ENCODE measurements at regions not wholly inside any gene's neighbourhood (a gene's known extent, or its start where the extent isn't known, plus 50 kb on each side); places are given as distances from the start of the nearest gene placed in this dataset.

- Histone ChIP-seq H3K4me2 (ENCODE audit: extremely low read depth, insufficient read depth, low read length) (no peak overlapping the region), H3K4me3 (replicated peaks in 1 of 4; ENCODE audit: control extremely low read depth in 1 of 4, insufficient read depth in 1 of 4, low read depth in 3 of 4, low read length in 4 of 4) (no peak overlapping the region), H3K27ac (ENCODE audit: insufficient read depth, low read length) (no peak overlapping the region), H2AFZ (ENCODE audit: low read length) (no peak overlapping the region), H3K36me3 (ENCODE audit: control insufficient read depth, insufficient read depth, low read length) (no peaks in the 10 kb centered on the region), H3K79me2 (ENCODE audit: control insufficient read depth, insufficient read depth, low read length) (no peaks in the 10 kb centered on the region), H3K27me3 (ENCODE audit: control insufficient read depth, insufficient read depth, low read length) (no peaks in the 10 kb centered on the region), H3K4me1 (ENCODE audit: control insufficient read depth, extremely low read depth, insufficient read depth, low read length) (no peaks in the 10 kb centered on the region), H3K9ac (ENCODE audit: insufficient read depth, low read length) (no peak overlapping the region), H3K9me3 (ENCODE audit: control insufficient read depth, insufficient read depth, low read depth, low read length) (no peaks in the 10 kb centered on the region), H4K20me1 (ENCODE audit: control insufficient read depth, extremely low read depth, insufficient read depth, low read length) (no peaks in the 10 kb centered on the region)
- TF ChIP-seq CTCF (conservative IDR thresholded peaks at IDR 0.05 in 1 of 2, IDR thresholded peaks at IDR 0.05 in 1 of 2; ENCODE audit: low read depth in 1 of 2, low read length in 2 of 2): no peak
- DNase-seq (ENCODE audit: low read depth in 2 of 2): no peak
Observed at GRCh38 chr1:5567839-5568238, 424.4 kb downstream of the NPHP4 start.

GRCh38 chr1:5566924-5567323 is 425.3 kb downstream of the NPHP4 start:
- H3K36me3 ChIP-seq (ENCODE audit: control insufficient read depth, insufficient read depth, low read length): no peaks in the 10 kb centered on the region
- H2AFZ ChIP-seq (ENCODE audit: low read length): no peak overlapping the region
- H3K79me2 ChIP-seq (ENCODE audit: control insufficient read depth, insufficient read depth, low read length): no peaks in the 10 kb centered on the region
- no peaks in the 10 kb centered on the region for H3K27me3 ChIP-seq (ENCODE audit: control insufficient read depth, insufficient read depth, low read length)
- no peaks in the 10 kb centered on the region for H4K20me1 ChIP-seq (ENCODE audit: control insufficient read depth, extremely low read depth, insufficient read depth, low read length)
- no peak for TF ChIP-seq CTCF (conservative IDR thresholded peaks at IDR 0.05 in 1 of 2, IDR thresholded peaks at IDR 0.05 in 1 of 2; ENCODE audit: low read depth in 1 of 2, low read length in 2 of 2)
- TF ChIP-seq EZH2 (IDR thresholded peaks at IDR 0.05; ENCODE audit: low read length, missing control alignments): no peak
- no peak overlapping the region for H3K27ac ChIP-seq (ENCODE audit: insufficient read depth, low read length)
- H3K9me3 ChIP-seq (ENCODE audit: control insufficient read depth, insufficient read depth, low read depth, low read length): no peaks in the 10 kb centered on the region
- no peaks in the 10 kb centered on the region for H3K4me1 ChIP-seq (ENCODE audit: control insufficient read depth, extremely low read depth, insufficient read depth, low read length)
- no peak for DNase-seq (ENCODE audit: low read depth in 2 of 2)
- no peak overlapping the region for H3K4me2 ChIP-seq (ENCODE audit: extremely low read depth, insufficient read depth, low read length)
- no peak overlapping the region for H3K9ac ChIP-seq (ENCODE audit: insufficient read depth, low read length)
- H3K4me3 ChIP-seq (replicated peaks in 1 of 4; ENCODE audit: control extremely low read depth in 1 of 4, insufficient read depth in 1 of 4, low read depth in 3 of 4, low read length in 4 of 4): no peak overlapping the region

GRCh38 chr1:5565281-5566125 is 426.7 kb downstream of the NPHP4 start:
- Histone ChIP-seq H3K36me3 (ENCODE audit: control insufficient read depth, insufficient read depth, low read length) (no peaks in the 10 kb centered on the region), H3K79me2 (ENCODE audit: control insufficient read depth, insufficient read depth, low read length) (no peaks in the 10 kb centered on the region), H3K4me3 (replicated peaks in 1 of 4; ENCODE audit: control extremely low read depth in 1 of 4, insufficient read depth in 1 of 4, low read depth in 3 of 4, low read length in 4 of 4) (no peak overlapping the region), H4K20me1 (ENCODE audit: control insufficient read depth, extremely low read depth, insufficient read depth, low read length) (no peaks in the 10 kb centered on the region), H3K27ac (ENCODE audit: insufficient read depth, low read length) (no peak overlapping the region), H2AFZ (ENCODE audit: low read length) (no peak overlapping the region), H3K9ac (ENCODE audit: insufficient read depth, low read length) (no peak overlapping the region), H3K4me2 (ENCODE audit: extremely low read depth, insufficient read depth, low read length) (no peak overlapping the region), H3K27me3 (ENCODE audit: control insufficient read depth, insufficient read depth, low read length) (no peaks in the 10 kb centered on the region), H3K9me3 (ENCODE audit: control insufficient read depth, insufficient read depth, low read depth, low read length) (no peaks in the 10 kb centered on the region), H3K4me1 (ENCODE audit: control insufficient read depth, extremely low read depth, insufficient read depth, low read length) (no peaks in the 10 kb centered on the region)
- no peak for DNase-seq (ENCODE audit: low read depth in 2 of 2)
- no peak for TF ChIP-seq EZH2 (IDR thresholded peaks at IDR 0.05; ENCODE audit: low read length, missing control alignments)
- TF ChIP-seq CTCF (conservative IDR thresholded peaks at IDR 0.05 in 1 of 2, IDR thresholded peaks at IDR 0.05 in 1 of 2; ENCODE audit: low read depth in 1 of 2, low read length in 2 of 2): no peak

Measured in fibroblast of lung (primary cell).